ENCODE measurements at regions not wholly inside any gene's neighbourhood (a gene's known extent, or its start where the extent isn't known, plus 50 kb on each side); places are given as distances from the start of the nearest gene placed in this dataset.

DNA sequence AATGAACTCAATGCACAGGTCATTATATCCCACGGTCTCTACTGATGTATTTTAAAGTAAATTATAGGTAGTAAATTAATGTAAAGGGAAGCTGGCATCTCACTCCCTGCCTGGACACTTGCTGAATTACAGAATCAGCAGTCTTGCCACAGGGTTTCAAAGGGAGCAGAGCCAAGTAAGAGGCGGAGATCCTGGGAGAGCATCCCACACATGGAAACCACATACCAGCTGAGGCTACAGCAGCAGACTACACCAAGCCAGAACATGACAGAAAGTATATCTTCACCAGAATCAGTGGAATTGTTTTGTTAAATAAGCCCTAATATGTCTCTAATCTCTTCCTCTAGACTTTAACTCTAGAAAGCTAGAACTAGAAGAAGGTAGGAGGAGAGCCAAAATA lies 1689.2 kb upstream of the WWC1 start:
- ChIA-PET POLR2A (no interaction called here), CTCF (ENCODE audit: low intra/inter-chr PET ratio, low total read pairs) (no interaction called here)
- 13% methylated on average over 2 of the region's 2 CpGs for WGBS (ENCODE audit: low lambda C conversion rate)
- no peak overlapping the region for H3K27ac ChIP-seq (ENCODE audit: extremely low read length, insufficient read depth, low read length)
- H3K9me3 ChIP-seq (ENCODE audit: low read length) = peaks cover 98% of the 10 kb centered on the region
- no peak overlapping the region for H3K9ac ChIP-seq (ENCODE audit: insufficient read depth, low read depth, low read length)
- no peak for DNase-seq (ENCODE audit: low spot score)
- no peak overlapping the region for H2AFZ ChIP-seq (ENCODE audit: low read length)
- ATAC-seq = no peak
- H3K4me3 ChIP-seq (replicated peaks in 1 of 3; ENCODE audit: insufficient read depth in 1 of 3, low read depth in 2 of 3, low read length in 3 of 3) = no peak overlapping the region
- H4K20me1 ChIP-seq (ENCODE audit: insufficient read depth, low read length) = no peaks in the 10 kb centered on the region
- no peaks in the 10 kb centered on the region for H3K4me1 ChIP-seq (ENCODE audit: insufficient read depth, low read length)
- BruUV-seq (replicated peaks) = no TSS peak
- no peaks in the 10 kb centered on the region for H3K79me2 ChIP-seq (ENCODE audit: insufficient read depth, low read length)
- no peak overlapping the region for H3K4me2 ChIP-seq (ENCODE audit: low read depth, low read length)
- in situ Hi-C loops (cut with HindIII; ENCODE audit: extremely low pct_ligation_motif_present, low pct_unique_long_range_greater_than_20kb) (no loop called here), intact Hi-C loops (cut with micrococcal nuclease; ENCODE audit: unreplicated experiment) (no loop called here)
- H3K27me3 ChIP-seq (ENCODE audit: control insufficient read depth in 1 of 2, insufficient read depth in 2 of 2, low read length in 2 of 2) = no peaks in the 10 kb centered on the region
- no peaks in the 10 kb centered on the region for H3K36me3 ChIP-seq (replicated peaks in 1 of 2; ENCODE audit: control insufficient read depth in 1 of 2, insufficient read depth in 2 of 2, low read length in 2 of 2)
- FAIRE-seq = no peak
- TF ChIP-seq, protein P1, sequence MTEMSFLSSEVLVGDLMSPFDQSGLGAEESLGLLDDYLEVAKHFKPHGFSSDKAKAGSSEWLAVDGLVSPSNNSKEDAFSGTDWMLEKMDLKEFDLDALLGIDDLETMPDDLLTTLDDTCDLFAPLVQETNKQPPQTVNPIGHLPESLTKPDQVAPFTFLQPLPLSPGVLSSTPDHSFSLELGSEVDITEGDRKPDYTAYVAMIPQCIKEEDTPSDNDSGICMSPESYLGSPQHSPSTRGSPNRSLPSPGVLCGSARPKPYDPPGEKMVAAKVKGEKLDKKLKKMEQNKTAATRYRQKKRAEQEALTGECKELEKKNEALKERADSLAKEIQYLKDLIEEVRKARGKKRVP (CRISPR knock-in tag; IDR thresholded peaks at IDR 0.05) = no peak
- TF ChIP-seq NFATC3 (CRISPR knock-in tag; IDR thresholded peaks at IDR 0.05) (no peak), NFE2 (CRISPR knock-in tag; IDR thresholded peaks at IDR 0.05) (no peak), POLR2G (IDR thresholded peaks at IDR 0.05; ENCODE audit: low read depth, low read length) (no peak), BRD4 (CRISPR knock-in tag; IDR thresholded peaks at IDR 0.05) (no peak), ZNF558 (CRISPR knock-in tag; IDR thresholded peaks at IDR 0.05; ENCODE audit: borderline replicate concordance) (no peak), ZNF672 (CRISPR knock-in tag; IDR thresholded peaks at IDR 0.05) (no peak), SNAPC2 (CRISPR knock-in tag; IDR thresholded peaks at IDR 0.05) (no peak), HDAC6 (IDR thresholded peaks at IDR 0.05; ENCODE audit: low read depth, low read length) (no peak), ZNF816 (CRISPR knock-in tag; IDR thresholded peaks at IDR 0.05; ENCODE audit: borderline replicate concordance) (no peak), ARNT2 (CRISPR knock-in tag; IDR thresholded peaks at IDR 0.05; ENCODE audit: low read depth) (no peak), HOXA9 (CRISPR knock-in tag; IDR thresholded peaks at IDR 0.05; ENCODE audit: borderline replicate concordance) (no peak), ZNF383 (CRISPR knock-in tag; IDR thresholded peaks at IDR 0.05; ENCODE audit: borderline replicate concordance) (no peak)
- TF ChIP-seq, protein P2, sequence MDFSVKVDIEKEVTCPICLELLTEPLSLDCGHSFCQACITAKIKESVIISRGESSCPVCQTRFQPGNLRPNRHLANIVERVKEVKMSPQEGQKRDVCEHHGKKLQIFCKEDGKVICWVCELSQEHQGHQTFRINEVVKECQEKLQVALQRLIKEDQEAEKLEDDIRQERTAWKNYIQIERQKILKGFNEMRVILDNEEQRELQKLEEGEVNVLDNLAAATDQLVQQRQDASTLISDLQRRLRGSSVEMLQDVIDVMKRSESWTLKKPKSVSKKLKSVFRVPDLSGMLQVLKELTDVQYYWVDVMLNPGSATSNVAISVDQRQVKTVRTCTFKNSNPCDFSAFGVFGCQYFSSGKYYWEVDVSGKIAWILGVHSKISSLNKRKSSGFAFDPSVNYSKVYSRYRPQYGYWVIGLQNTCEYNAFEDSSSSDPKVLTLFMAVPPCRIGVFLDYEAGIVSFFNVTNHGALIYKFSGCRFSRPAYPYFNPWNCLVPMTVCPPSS (IDR thresholded peaks at IDR 0.05) = no peak
- TF ChIP-seq, protein P3, sequence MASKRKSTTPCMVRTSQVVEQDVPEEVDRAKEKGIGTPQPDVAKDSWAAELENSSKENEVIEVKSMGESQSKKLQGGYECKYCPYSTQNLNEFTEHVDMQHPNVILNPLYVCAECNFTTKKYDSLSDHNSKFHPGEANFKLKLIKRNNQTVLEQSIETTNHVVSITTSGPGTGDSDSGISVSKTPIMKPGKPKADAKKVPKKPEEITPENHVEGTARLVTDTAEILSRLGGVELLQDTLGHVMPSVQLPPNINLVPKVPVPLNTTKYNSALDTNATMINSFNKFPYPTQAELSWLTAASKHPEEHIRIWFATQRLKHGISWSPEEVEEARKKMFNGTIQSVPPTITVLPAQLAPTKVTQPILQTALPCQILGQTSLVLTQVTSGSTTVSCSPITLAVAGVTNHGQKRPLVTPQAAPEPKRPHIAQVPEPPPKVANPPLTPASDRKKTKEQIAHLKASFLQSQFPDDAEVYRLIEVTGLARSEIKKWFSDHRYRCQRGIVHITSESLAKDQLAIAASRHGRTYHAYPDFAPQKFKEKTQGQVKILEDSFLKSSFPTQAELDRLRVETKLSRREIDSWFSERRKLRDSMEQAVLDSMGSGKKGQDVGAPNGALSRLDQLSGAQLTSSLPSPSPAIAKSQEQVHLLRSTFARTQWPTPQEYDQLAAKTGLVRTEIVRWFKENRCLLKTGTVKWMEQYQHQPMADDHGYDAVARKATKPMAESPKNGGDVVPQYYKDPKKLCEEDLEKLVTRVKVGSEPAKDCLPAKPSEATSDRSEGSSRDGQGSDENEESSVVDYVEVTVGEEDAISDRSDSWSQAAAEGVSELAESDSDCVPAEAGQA (IDR thresholded peaks at IDR 0.05; ENCODE audit: low read depth) = no peak
- TF ChIP-seq, protein P3 (CRISPR knock-in tag; IDR thresholded peaks at IDR 0.05; ENCODE audit: borderline replicate concordance) = no peak
- TF ChIP-seq, protein P4, sequence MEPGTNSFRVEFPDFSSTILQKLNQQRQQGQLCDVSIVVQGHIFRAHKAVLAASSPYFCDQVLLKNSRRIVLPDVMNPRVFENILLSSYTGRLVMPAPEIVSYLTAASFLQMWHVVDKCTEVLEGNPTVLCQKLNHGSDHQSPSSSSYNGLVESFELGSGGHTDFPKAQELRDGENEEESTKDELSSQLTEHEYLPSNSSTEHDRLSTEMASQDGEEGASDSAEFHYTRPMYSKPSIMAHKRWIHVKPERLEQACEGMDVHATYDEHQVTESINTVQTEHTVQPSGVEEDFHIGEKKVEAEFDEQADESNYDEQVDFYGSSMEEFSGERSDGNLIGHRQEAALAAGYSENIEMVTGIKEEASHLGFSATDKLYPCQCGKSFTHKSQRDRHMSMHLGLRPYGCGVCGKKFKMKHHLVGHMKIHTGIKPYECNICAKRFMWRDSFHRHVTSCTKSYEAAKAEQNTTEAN (CRISPR knock-in tag; conservative IDR thresholded peaks at IDR 0.05) = no peak
